H1 (cell line): ENCODE measurements at regions not wholly inside any gene's neighbourhood (a gene's known extent, or its start where the extent isn't known, plus 50 kb on each side); places are given as distances from the start of the nearest gene placed in this dataset.

ENCODE experiments used
- CTCF ChIA-PET: fragments of 300-600 bp; sonication (Branson Sonifier 250); formaldehyde crosslinking; loops from one replicate; lab custom pipeline; 2021; ENCODE audit not compliant: partially characterized antibody; lab: Charles Lee
- POLR2A ChIA-PET: fragments of 300-600 bp; sonication (Branson Sonifier 250); formaldehyde crosslinking; loops from one replicate; lab custom pipeline; 2021; ENCODE audit warnings: inconsistent platforms; ENCODE audit not compliant: partially characterized antibody; lab: Charles Lee
- DNase-seq, 2 experiments: peaks; one replicate each; pipeline versions ENCODE4 v3.0.0 to v3.0.0-alpha.2; 2010 to 2022; ENCODE audit warnings: low spot score in 2 of 2, low read depth in 1 of 2, mixed read lengths in 1 of 2
- FAIRE-seq: peaks from 2 replicates; lab custom pipeline; 2011; peaks lifted over from hg19 to GRCh38; lab: Jason Lieb, UNC
- H2AFZ ChIP-seq: 2 replicates; pipeline ENCODE4 v1.8.1; 2012; ENCODE audit warnings: low read length, inconsistent platforms
- H2AK5ac ChIP-seq: 2 replicates; pipeline ENCODE4 v1.6.1; 2013; ENCODE audit warnings: low read depth, low read length
- H2BK120ac ChIP-seq: replicated peaks from 2 replicates; pipeline ENCODE3; 2013; ENCODE audit warnings: low read depth, low read length, inconsistent platforms
- H2BK12ac ChIP-seq: 2 replicates; pipeline ENCODE4 v1.6.1; 2013; ENCODE audit warnings: low read depth, low read length
- H2BK15ac ChIP-seq: 2 replicates; pipeline ENCODE4 v1.6.1; 2013; ENCODE audit warnings: low read length
- H2BK20ac ChIP-seq: 2 replicates; pipeline ENCODE4 v1.6.1; 2013; ENCODE audit warnings: low read length
- H2BK5ac ChIP-seq: 2 replicates; pipeline ENCODE4 v1.6.1; 2013; ENCODE audit warnings: low read depth, low read length
- H3K14ac ChIP-seq: 2 replicates; pipeline ENCODE4 v1.6.1; 2013; ENCODE audit warnings: inconsistent platforms; ENCODE audit not compliant: insufficient read length
- H3K18ac ChIP-seq: 2 replicates; pipeline ENCODE4 v1.6.1; 2013; ENCODE audit warnings: low read length; ENCODE audit errors: extremely low read depth
- H3K23ac ChIP-seq: 2 replicates; pipeline ENCODE4 v1.6.1; 2013; ENCODE audit warnings: inconsistent platforms; ENCODE audit not compliant: insufficient read length
- H3K23me2 ChIP-seq: 2 replicates; pipeline ENCODE4 v1.6.1; 2013; ENCODE audit warnings: low read depth, low read length
- H3K27ac ChIP-seq: 2 replicates; pipeline ENCODE4 v1.6.1; 2011; ENCODE audit warnings: low read depth, low read length, inconsistent platforms
- H3K27me3 ChIP-seq, 4 experiments: replicated peaks in 1 of 4; 1 replicate in 1 of 4; 2 replicates in 3 of 4; pipeline versions ENCODE4 v1.6.1 to v1.8.1; 2011 to 2013; ENCODE audit warnings: low read length in 3 of 4, mild to moderate bottlenecking in 3 of 4, inconsistent platforms in 2 of 4, mixed read lengths in 2 of 4, moderate library complexity in 1 of 4; ENCODE audit not compliant: control insufficient read depth in 3 of 4, insufficient read depth in 3 of 4; ENCODE audit errors: extremely low read depth in 1 of 4
- H3K36me3 ChIP-seq, 4 experiments: 2 replicates each; pipeline versions ENCODE4 v1.6.1 to v1.8.1; 2011 to 2013; ENCODE audit warnings: mild to moderate bottlenecking in 4 of 4, low read length in 3 of 4, moderate library complexity in 2 of 4, control low read depth in 1 of 4, inconsistent platforms in 1 of 4; ENCODE audit not compliant: insufficient read depth in 4 of 4, control insufficient read depth in 2 of 4
- H3K4ac ChIP-seq: replicated peaks from 2 replicates; pipeline ENCODE3; 2013; ENCODE audit warnings: low read length, low read depth, mixed read lengths, inconsistent platforms; ENCODE audit not compliant: insufficient read length
- H3K4me1 ChIP-seq, 4 experiments: replicated peaks in 1 of 4; 1 replicate in 1 of 4; 2 replicates in 3 of 4; pipeline versions ENCODE4 v1.6.1 to v1.8.1; 2011 to 2013; ENCODE audit warnings: low read length in 3 of 4, inconsistent platforms in 2 of 4, mixed read lengths in 1 of 4; ENCODE audit not compliant: insufficient read depth in 4 of 4, control insufficient read depth in 3 of 4
- H3K4me2 ChIP-seq, 2 experiments: 2 replicates each; pipeline versions ENCODE4 v1.6.1 to v1.8.1; 2011 to 2013; ENCODE audit warnings: low read depth in 2 of 2, low read length in 2 of 2, control low read depth in 1 of 2, inconsistent platforms in 1 of 2, mild to moderate bottlenecking in 1 of 2; ENCODE audit not compliant: insufficient read depth in 1 of 2
- H3K4me3 ChIP-seq, 4 experiments: fragments of 200-600, 300-600 bp in 1 of 4; sonication (generic), shearing (Covaris generic), sonication (Bioruptor Twin) in 1 of 4; 2 replicates each; pipeline versions ENCODE4 v1.5.1 to v1.8.1; 2011 to 2016; ENCODE audit warnings: low read length in 4 of 4, low read depth in 3 of 4, control low read depth in 2 of 4, inconsistent platforms in 2 of 4, mild to moderate bottlenecking in 2 of 4, mixed read lengths in 1 of 4, moderate library complexity in 1 of 4; ENCODE audit not compliant: insufficient read depth in 2 of 4; ENCODE audit errors: extremely low read depth in 1 of 4
- H3K56ac ChIP-seq: replicated peaks from 2 replicates; pipeline ENCODE3; 2013; ENCODE audit warnings: low read depth, mild to moderate bottlenecking, mixed read lengths, low read length, inconsistent platforms; ENCODE audit not compliant: insufficient read length
- H3K79me1 ChIP-seq: 2 replicates; pipeline ENCODE4 v1.6.1; 2013; ENCODE audit warnings: low read depth, low read length, control low read depth
- H3K79me2 ChIP-seq, 2 experiments: 2 replicates each; pipeline versions ENCODE4 v1.6.1 to v1.8.1; 2012 to 2013; ENCODE audit warnings: low read length in 2 of 2, mild to moderate bottlenecking in 2 of 2, inconsistent platforms in 1 of 2; ENCODE audit not compliant: insufficient read depth in 2 of 2, control insufficient read depth in 1 of 2
- H3K9ac ChIP-seq, 4 experiments: replicated peaks in 1 of 4; 1 replicate in 1 of 4; 2 replicates in 3 of 4; pipeline versions ENCODE4 v1.6.1 to v1.8.1; 2011 to 2013; ENCODE audit warnings: low read depth in 3 of 4, low read length in 3 of 4, control low read depth in 2 of 4, mild to moderate bottlenecking in 2 of 4, moderate library complexity in 2 of 4, inconsistent platforms in 1 of 4; ENCODE audit errors: extremely low read depth in 1 of 4
- H3K9me3 ChIP-seq, 2 experiments: 2 replicates each; pipeline versions ENCODE4 v1.6.1 to v1.8.1; 2012 to 2013; ENCODE audit warnings: mild to moderate bottlenecking in 2 of 2, moderate library complexity in 2 of 2, control low read depth in 1 of 2, inconsistent platforms in 1 of 2, low read depth in 1 of 2, low read length in 1 of 2, mixed read lengths in 1 of 2; ENCODE audit not compliant: insufficient read depth in 2 of 2
- H4K20me1 ChIP-seq, 2 experiments: replicated peaks in 1 of 2; 2 replicates each; pipeline versions ENCODE3 to v1.8.1; 2011 to 2013; ENCODE audit warnings: inconsistent platforms in 2 of 2, low read length in 2 of 2, mild to moderate bottlenecking in 1 of 2; ENCODE audit not compliant: insufficient read depth in 2 of 2, control insufficient read depth in 1 of 2
- H4K5ac ChIP-seq: 2 replicates; pipeline ENCODE4 v1.6.1; 2013; ENCODE audit warnings: low read length, low read depth, mixed read lengths, inconsistent platforms; ENCODE audit not compliant: insufficient read length
- H4K8ac ChIP-seq: 2 replicates; pipeline ENCODE4 v1.8.0; 2013; ENCODE audit warnings: mild to moderate bottlenecking, moderate library complexity, low read length, inconsistent platforms; ENCODE audit not compliant: insufficient read depth; ENCODE audit errors: extremely low read depth
- H4K91ac ChIP-seq: replicated peaks from 2 replicates; pipeline ENCODE3; 2013; ENCODE audit warnings: low read length, mixed read lengths, inconsistent platforms; ENCODE audit not compliant: insufficient read length
- TAF1 ChIP-seq: IDR thresholded peaks from 2 replicates; pipeline ENCODE4 v1.6.1; 2011; ENCODE audit warnings: mild to moderate bottlenecking, low read depth, low read length
- TEAD4 ChIP-seq: IDR thresholded peaks from 2 replicates; pipeline ENCODE4 v1.6.1; 2012; ENCODE audit warnings: low read depth, low read length, inconsistent platforms, mixed read lengths
- ZNF274 ChIP-seq: IDR thresholded peaks from 2 replicates; pipeline ENCODE4 v1.7.0; 2012; ENCODE audit warnings: low read length, borderline replicate concordance; ENCODE audit errors: extremely low read depth
- WGBS, 2 experiments: shearing (Covaris generic) in 1 of 2; methylation state at CpG; one replicate each; pipeline versions ENCODE4 v1.1.6 to v1.1.7; 2013 to 2015; ENCODE audit warnings: low lambda C conversion rate in 2 of 2, mixed read lengths in 2 of 2, inconsistent platforms in 1 of 2, low coverage in 1 of 2, missing lambda C conversion rate in 1 of 2; ENCODE audit not compliant: insufficient replicate concordance in 2 of 2, insufficient coverage in 1 of 2, insufficient read length in 1 of 2; ENCODE audit errors: extremely low coverage in 1 of 2, missing lambda C conversion rate in 1 of 2; 5-methylcytosine and 5-hydroxymethylcytosine counted together

DNA sequence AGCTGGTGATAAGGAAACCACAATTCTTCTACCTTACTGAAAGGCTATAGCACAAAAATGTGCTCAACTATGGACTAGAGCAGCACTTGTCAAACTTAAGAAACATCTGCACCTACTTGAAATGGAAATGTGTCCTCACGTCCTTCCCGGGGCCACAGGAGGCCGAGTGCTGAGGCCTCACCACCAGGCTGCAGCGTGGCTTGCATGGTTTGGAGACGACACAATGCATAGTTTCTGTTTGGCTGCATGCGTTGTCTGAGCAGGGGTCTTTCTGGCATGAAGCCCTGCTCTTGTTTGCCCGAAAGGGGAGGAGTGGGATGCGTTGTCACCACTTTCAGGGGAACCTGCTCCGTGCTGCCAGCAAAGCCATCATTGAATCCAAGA lies 228.8 kb downstream of the TTLL2 start:
- Histone ChIP-seq H3K36me3 (no peaks in the 10 kb centered on the region), H2BK120ac (no peak overlapping the region), H3K79me2 (no peaks in the 10 kb centered on the region), H3K4me3 (no peak overlapping the region), H3K18ac (no peak overlapping the region), H3K4me1 (no peaks in the 10 kb centered on the region), H2BK20ac (no peak overlapping the region), H4K20me1 (peaks cover 0 to 2% of the 10 kb centered on the region in 2 experiments), H4K5ac (no peak overlapping the region), H3K27me3 (no peaks in the 10 kb centered on the region; a peak in 1 of 7 replicates), H3K79me1 (no peaks in the 10 kb centered on the region)
- no peak for FAIRE-seq
- POLR2A ChIA-PET, result no interaction called here
- TF ChIP-seq TAF1 (no peak), ZNF274 (no peak), TEAD4 (no peak)
- TF ChIP-seq, all 59 proteins: peak for 0
- Histone ChIP-seq H2BK12ac (no peak overlapping the region), H3K23ac (no peak overlapping the region), H2BK5ac (no peak overlapping the region), H4K8ac (no peak overlapping the region), H2AK5ac (no peak overlapping the region), H3K4ac (no peak overlapping the region), H3K4me2 (no peak overlapping the region), H3K9ac (no peak overlapping the region), H3K9me3 (no peaks in the 10 kb centered on the region), H2BK15ac (no peak overlapping the region), H4K91ac (no peak overlapping the region), H3K27ac (no peak overlapping the region), H3K56ac (no peak overlapping the region), H2AFZ (no peak overlapping the region; the same call in 1 of the 2 replicates), H3K23me2 (peaks cover 4% of the 10 kb centered on the region; the same call in 1 of the 2 replicates), H3K14ac (no peak overlapping the region)
- CTCF ChIA-PET, result no interaction called here
- WGBS, 2 experiments, result 95% methylated on average over 9 of the region's 9 CpGs; no CpG with 5 or more reads in 1 of the 2 experiments
- DNase-seq, result no peak
